Fibroblast of skin of back (primary cell): ENCODE measurements at regions not wholly inside any gene's neighbourhood (a gene's known extent, or its start where the extent isn't known, plus 50 kb on each side); places are given as distances from the start of the nearest gene placed in this dataset.
A peak's percentile ranks its signal among the peaks of the same experiment; 100 is the strongest.

Source experiments
- DNase-seq: peaks from one replicate; pipeline ENCODE4 v3.0.0-alpha.2; 2013

DNA sequence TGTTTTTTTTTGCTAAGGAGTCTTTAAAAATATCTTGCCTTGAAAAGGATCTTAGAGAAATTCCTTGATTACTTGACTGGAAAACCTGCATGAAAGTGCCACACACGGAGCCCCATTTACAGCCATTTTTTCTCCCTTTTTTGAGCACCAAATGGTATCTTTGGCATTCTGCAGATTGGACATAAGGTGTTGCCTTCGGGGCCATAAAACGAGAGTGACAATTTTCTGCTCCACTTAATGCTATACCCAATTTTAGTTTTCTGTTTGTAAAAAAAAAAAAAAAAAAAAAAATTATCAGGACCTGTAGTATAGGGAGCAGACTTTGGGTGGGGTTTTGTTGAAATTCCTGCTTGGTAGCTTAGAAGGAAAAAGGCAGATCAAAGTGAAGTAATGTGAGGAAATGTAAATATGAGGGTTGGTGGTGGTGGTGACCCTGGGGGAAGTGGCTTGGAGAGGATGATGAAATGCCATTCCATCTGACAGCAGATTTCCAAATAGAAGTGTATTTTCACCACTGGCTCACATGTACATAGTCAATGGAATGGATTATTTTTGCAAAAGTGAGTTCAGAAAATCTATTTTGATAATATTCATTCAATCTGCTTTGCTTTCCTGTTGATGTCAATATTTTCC lies 212.1 kb upstream of the SOX4 start:
- DNase-seq: no peak

- no peak for DNase-seq
These were observed 210.6 kb upstream of the SOX4 start for GRCh38 chr6:21382821-21383449.

- no peak for DNase-seq
These were observed 210.0 kb upstream of the SOX4 start for GRCh38 chr6:21383450-21384085.

DNA sequence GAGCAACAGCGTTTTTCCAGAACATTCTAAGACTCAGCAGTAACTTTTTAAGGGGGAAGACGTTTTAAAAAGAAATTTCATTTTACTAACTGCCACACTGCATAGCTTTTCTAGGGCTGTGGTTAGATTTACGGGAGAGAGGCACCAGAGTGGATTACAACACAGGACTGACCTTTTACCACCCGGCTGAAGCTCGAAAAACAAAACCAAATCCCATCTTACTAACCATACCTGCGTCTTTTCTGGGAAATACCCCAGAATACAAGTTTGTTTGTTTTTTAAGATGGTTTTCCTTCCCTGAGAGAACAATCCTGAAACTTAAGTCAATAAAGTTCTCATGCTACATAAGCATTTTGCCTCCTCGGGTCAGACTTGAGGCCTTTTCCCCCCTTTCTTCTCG lies 209.3 kb upstream of the SOX4 start:
- no peak for DNase-seq

- peak; percentile 23 for DNase-seq
These were observed 206.8 kb upstream of the SOX4 start for GRCh38 chr6:21386744-21387143.

DNA sequence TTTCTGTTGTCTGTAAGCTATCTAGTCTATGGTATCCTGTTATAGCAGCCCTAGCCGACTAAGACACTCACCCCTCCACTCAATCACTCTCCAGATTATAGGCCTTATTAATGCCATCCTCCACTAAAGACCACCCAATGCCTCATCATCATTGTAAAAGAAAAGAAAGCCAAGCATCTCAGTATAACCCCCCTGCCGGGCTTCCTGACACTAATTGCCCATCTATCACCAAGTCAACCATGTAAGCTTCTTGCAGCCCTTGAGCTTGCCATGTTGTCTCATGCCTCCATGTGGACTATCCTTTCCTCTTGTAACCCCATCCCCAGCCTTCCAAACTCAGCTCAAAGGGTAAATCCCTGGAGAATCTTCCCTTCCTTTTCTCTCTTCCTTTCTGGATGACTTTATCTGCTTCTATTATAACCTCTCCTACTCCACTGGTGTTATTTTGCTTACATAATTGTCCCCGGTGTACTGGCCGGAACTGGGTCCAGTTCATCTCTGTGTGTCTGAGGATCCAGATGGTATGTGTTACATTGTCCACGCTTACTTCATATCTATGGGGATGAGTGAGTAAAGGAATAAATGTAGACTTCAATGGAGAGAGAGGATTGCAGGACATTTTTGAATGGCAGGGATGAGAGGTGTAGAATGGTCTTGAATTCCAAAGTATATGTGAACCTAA lies 202.9 kb upstream of the SOX4 start:
- no peak for DNase-seq

- DNase-seq: no peak
These were observed 201.4 kb upstream of the SOX4 start for GRCh38 chr6:21392177-21392576.

GRCh38 chr6:21393441-21394165 lies 199.9 kb upstream of the SOX4 start:
- peak; percentile 36 for DNase-seq

- peak; percentile 10 for DNase-seq
These were observed 198.4 kb upstream of the SOX4 start for GRCh38 chr6:21395121-21395520.

DNA sequence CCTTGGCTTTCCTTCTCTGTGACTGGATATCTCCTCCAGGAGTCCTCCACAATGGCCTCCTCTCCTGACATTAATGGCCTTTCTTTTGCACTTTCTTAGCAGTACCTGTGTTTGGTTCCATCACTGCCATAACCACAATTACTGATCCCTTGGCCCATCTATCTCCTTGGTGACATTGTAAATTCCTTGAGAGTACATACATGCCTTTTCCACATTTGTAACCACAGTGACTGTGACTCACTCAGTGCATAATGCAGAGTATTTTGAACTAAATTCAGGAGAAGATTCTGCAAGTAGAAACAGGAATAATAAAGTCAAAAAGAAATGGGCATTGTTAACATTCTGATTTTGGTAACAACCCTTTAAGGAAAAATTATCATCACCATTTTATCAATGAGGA lies 197.2 kb upstream of the SOX4 start:
- peak; percentile 86 for DNase-seq

DNA sequence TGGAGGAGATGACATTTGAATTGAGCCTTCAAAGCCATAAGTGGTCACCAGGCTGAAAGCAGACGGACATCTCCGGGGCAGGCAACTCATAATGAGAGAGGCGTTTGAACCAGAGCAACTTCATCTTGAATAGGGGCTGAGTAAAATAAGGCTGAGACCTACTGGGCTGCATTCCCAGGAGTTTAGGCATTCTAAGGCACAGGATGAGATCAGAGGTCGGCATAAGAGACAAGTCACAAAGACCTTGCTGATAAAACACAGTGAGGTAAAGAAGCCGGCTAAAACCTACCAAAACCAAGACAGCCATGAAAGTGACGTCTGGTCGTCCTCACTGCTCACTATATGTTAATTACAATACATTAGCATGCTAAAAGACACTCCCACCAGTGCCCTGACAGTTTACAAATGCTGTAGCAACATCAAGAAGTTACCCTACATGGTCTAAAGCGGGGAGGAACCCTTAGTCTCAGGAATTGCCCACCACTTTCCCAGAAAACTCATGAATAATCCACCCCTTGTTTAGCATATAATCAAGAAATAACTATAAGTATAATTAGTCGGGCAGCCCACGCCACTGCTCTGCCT lies 194.7 kb upstream of the SOX4 start:
- DNase-seq: no peak

DNA sequence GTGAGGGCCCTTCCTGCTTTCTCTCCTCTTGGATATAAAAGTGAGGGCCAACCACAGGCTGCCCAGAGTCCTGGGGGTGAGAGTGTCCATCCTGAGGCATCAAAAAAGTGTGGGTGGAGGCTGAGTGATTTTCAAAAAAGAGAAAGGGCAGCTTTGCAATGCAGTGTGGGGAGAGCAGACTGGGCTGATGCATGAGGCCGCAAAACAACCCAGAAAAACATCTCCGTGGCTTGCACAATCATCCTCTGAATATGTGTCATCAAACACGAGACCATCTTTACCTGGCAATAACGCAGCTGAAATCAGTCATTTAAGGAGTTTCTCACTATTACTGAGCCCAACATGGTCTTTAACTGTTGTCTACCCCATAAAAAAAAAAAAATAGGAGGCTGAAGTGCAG lies 191.2 kb upstream of the SOX4 start:
- no peak for DNase-seq

DNA sequence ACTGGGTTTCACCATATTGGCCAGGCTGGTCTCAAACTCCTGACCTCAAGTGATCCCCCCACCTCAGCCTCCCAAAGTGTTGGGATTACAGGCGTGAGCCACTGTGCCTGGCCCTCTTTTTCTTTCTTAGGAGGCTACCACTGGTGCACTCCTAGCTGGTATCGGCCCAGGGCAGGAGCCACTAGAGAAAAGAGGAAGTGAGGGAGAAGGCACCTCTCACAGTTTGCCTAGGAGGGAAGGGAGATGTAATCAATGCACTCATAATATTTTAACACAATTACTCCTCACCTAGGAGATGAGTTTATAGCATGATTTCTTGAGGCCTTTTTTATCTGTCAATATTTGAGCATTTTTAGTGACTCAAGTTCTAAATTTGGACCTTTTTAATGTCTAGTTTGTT lies 189.0 kb upstream of the SOX4 start:
- DNase-seq: no peak

DNA sequence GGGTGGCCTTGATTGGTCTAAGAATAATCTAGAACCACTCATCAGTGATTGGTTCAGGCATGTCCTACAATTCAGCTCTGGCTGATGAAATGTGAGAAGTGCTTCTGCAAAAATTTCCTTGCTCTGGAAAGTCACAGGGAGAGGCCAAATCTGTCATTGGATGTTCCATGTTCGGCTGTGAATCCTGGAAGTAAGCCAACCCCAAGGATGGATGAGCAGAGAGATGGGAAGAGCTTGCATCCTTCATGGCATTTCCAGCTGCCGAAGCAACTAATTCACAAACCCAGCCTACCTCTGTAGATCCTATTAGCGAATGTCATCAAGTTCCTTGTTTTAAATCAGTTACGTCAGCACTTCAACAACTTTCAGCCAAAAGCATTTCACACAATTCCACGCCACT lies 187.2 kb upstream of the SOX4 start:
- DNase-seq: no peak

- no peak for DNase-seq
These were observed 184.3 kb upstream of the SOX4 start for GRCh38 chr6:21409231-21409630.

DNA sequence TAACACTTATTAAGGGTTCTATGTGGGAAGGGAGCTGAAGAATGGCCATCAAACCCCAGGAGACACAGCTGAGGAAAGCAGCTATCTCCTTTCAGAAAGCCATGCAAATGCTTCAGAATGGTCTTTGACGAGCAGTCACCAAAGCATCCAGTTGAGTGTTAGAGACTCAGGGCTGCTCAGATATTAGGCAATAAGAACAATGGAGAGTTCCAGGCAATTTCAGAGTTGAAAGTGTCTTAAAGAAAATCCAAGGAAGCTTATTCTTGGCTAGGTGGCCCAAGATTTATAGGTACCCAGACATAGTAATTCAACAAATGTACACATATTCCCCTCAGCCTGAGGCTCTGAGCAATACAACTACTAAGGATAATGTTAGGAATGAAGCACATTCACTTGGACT lies 180.1 kb upstream of the SOX4 start:
- no peak for DNase-seq

DNA sequence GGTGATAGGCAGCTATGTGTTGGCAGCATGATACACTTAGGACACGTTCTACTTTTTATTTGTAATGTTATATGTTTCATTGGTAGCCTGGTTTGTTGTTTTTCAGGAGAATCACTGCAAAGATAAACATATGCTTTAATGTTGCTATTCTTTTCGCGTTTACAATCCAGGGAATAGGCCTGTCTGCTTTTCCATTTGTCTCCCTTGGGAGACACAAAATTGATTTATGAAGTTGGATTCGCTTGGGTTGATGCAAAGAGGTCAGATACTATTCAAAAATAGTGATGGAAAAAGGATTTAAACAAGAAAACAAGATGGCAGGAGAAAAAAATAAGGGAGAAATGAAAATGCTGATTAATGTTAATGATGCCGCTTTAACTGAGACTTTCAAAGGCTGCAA lies 179.5 kb upstream of the SOX4 start:
- DNase-seq: no peak

DNA sequence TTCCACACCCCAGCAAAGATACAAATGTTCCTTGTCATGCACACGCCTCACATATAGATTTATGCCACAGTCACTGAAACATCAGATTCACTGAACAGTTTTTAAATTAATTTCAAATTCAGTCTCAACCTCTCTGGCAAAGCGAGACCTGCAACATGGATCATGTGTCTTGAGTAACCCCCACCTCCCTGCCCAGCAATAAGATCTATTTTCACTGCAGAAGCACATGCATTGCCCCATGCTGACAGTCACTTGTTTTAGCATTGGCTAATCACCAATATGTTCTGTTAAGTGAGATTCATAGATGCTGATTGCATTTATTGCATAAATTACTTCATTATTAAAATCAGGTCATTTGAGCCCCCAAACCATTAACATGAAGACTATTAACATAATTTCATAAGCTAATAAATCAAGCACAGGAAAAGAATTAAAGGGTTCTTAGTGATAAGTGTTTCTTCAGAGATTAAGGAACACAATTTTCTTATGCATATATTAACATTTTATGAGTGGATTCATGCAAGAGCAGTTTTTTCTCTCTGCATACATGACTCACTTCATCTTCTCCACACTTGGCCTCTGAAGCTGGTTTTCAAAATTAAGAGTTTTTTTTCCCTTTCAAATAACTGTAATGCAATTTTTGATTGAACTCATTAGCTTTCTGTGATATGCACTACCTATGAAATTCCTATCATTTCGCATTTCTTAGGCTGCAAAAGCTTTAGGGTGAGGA lies 173.2 kb upstream of the SOX4 start:
- no peak for DNase-seq

GRCh38 chr6:21420926-21421325 lies 172.6 kb upstream of the SOX4 start:
- DNase-seq: no peak

- no peak for DNase-seq
These were observed 170.3 kb upstream of the SOX4 start for GRCh38 chr6:21423106-21423854.

GRCh38 chr6:21426841-21427490 lies 166.6 kb upstream of the SOX4 start:
- peak; percentile 52 for DNase-seq
